ENCODE measurements at regions not wholly inside any gene's neighbourhood (a gene's known extent, or its start where the extent isn't known, plus 50 kb on each side); places are given as distances from the start of the nearest gene placed in this dataset.
"Not testable (repeated sequence)": the region's sequence is repeated elsewhere in the genome, so short reads cannot be mapped to it uniquely, and the experiment has no call there.

DNA sequence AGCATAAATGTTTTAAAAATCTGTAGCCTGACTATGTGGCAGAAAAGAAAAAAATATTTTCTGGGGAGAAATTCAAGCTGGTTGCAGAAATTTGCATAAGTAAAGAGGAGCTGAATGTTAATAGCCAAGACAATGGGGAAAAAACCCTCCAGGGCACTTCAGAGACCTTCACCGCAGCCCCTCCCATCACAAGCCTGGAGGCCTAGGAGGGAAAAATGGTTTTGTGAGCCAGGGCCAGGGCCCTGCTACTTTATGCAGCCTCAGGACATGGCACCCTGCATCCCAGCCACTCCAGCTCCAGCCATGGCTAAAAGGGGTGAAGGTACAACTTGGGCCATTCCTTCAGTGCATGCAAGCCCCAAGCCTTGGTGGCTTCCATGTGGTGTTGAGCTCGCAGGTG, 97.8 kb upstream of the FN1 start:
- TF ChIP-seq, protein P1, sequence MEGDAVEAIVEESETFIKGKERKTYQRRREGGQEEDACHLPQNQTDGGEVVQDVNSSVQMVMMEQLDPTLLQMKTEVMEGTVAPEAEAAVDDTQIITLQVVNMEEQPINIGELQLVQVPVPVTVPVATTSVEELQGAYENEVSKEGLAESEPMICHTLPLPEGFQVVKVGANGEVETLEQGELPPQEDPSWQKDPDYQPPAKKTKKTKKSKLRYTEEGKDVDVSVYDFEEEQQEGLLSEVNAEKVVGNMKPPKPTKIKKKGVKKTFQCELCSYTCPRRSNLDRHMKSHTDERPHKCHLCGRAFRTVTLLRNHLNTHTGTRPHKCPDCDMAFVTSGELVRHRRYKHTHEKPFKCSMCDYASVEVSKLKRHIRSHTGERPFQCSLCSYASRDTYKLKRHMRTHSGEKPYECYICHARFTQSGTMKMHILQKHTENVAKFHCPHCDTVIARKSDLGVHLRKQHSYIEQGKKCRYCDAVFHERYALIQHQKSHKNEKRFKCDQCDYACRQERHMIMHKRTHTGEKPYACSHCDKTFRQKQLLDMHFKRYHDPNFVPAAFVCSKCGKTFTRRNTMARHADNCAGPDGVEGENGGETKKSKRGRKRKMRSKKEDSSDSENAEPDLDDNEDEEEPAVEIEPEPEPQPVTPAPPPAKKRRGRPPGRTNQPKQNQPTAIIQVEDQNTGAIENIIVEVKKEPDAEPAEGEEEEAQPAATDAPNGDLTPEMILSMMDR (IDR thresholded peaks at IDR 0.05), result not testable (repeated sequence)
- TF ChIP-seq RFX5 (IDR thresholded peaks at IDR 0.05; ENCODE audit: low read length); RCOR1 (IDR thresholded peaks at IDR 0.05; ENCODE audit: low read length); GABPA (IDR thresholded peaks at IDR 0.05; ENCODE audit: low read depth); POLR2AphosphoS5 (IDR thresholded peaks at IDR 0.05; ENCODE audit: low read depth, low read length); RAD21 (IDR thresholded peaks at IDR 0.05; ENCODE audit: low read length); TAF1 (IDR thresholded peaks at IDR 0.05; ENCODE audit: borderline replicate concordance, low read depth, low read length); EP300 (IDR thresholded peaks at IDR 0.05; ENCODE audit: borderline replicate concordance in 1 of 2, low read depth in 1 of 2, low read length in 1 of 2); EZH2phosphoT487 (IDR thresholded peaks at IDR 0.05; ENCODE audit: borderline replicate concordance, low read depth); SIN3A (IDR thresholded peaks at IDR 0.05; ENCODE audit: borderline replicate concordance, low read depth, low read length); TCF12 (IDR thresholded peaks at IDR 0.05); NFIC (IDR thresholded peaks at IDR 0.05; ENCODE audit: borderline replicate concordance): not testable (repeated sequence)
- TF ChIP-seq, protein P2, sequence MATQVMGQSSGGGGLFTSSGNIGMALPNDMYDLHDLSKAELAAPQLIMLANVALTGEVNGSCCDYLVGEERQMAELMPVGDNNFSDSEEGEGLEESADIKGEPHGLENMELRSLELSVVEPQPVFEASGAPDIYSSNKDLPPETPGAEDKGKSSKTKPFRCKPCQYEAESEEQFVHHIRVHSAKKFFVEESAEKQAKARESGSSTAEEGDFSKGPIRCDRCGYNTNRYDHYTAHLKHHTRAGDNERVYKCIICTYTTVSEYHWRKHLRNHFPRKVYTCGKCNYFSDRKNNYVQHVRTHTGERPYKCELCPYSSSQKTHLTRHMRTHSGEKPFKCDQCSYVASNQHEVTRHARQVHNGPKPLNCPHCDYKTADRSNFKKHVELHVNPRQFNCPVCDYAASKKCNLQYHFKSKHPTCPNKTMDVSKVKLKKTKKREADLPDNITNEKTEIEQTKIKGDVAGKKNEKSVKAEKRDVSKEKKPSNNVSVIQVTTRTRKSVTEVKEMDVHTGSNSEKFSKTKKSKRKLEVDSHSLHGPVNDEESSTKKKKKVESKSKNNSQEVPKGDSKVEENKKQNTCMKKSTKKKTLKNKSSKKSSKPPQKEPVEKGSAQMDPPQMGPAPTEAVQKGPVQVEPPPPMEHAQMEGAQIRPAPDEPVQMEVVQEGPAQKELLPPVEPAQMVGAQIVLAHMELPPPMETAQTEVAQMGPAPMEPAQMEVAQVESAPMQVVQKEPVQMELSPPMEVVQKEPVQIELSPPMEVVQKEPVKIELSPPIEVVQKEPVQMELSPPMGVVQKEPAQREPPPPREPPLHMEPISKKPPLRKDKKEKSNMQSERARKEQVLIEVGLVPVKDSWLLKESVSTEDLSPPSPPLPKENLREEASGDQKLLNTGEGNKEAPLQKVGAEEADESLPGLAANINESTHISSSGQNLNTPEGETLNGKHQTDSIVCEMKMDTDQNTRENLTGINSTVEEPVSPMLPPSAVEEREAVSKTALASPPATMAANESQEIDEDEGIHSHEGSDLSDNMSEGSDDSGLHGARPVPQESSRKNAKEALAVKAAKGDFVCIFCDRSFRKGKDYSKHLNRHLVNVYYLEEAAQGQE (IDR thresholded peaks at IDR 0.05; ENCODE audit: low read depth, low read length), result not testable (repeated sequence)

Data from SK-N-SH (cell line).